ENCODE measurements at regions not wholly inside any gene's neighbourhood (a gene's known extent, or its start where the extent isn't known, plus 50 kb on each side); places are given as distances from the start of the nearest gene placed in this dataset.

- H3K79me2 ChIP-seq (ENCODE audit: insufficient read depth, low read length): no peaks in the 10 kb centered on the region
- H4K20me1 ChIP-seq (ENCODE audit: insufficient read depth, low read length, poor library complexity, severe bottlenecking): no peaks in the 10 kb centered on the region
- H3K27me3 ChIP-seq (ENCODE audit: insufficient read depth, low read length, poor library complexity, severe bottlenecking): no peaks in the 10 kb centered on the region
- no peaks in the 10 kb centered on the region for H3K9me3 ChIP-seq (ENCODE audit: insufficient read depth, low read depth, low read length)
- H3K4me2 ChIP-seq (ENCODE audit: low read depth, low read length, poor library complexity, severe bottlenecking): no peak overlapping the region
- no peak overlapping the region for H3K4me3 ChIP-seq (ENCODE audit: low read length, poor library complexity, severe bottlenecking)
- no peaks in the 10 kb centered on the region for H3K4me1 ChIP-seq (ENCODE audit: insufficient read depth, low read length, poor library complexity, severe bottlenecking)
- H3K9ac ChIP-seq (ENCODE audit: low read depth, low read length, poor library complexity, severe bottlenecking): no peak overlapping the region
- H3K36me3 ChIP-seq (ENCODE audit: insufficient read depth, low read length): no peaks in the 10 kb centered on the region
- TF ChIP-seq, protein P1, sequence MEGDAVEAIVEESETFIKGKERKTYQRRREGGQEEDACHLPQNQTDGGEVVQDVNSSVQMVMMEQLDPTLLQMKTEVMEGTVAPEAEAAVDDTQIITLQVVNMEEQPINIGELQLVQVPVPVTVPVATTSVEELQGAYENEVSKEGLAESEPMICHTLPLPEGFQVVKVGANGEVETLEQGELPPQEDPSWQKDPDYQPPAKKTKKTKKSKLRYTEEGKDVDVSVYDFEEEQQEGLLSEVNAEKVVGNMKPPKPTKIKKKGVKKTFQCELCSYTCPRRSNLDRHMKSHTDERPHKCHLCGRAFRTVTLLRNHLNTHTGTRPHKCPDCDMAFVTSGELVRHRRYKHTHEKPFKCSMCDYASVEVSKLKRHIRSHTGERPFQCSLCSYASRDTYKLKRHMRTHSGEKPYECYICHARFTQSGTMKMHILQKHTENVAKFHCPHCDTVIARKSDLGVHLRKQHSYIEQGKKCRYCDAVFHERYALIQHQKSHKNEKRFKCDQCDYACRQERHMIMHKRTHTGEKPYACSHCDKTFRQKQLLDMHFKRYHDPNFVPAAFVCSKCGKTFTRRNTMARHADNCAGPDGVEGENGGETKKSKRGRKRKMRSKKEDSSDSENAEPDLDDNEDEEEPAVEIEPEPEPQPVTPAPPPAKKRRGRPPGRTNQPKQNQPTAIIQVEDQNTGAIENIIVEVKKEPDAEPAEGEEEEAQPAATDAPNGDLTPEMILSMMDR (conservative IDR thresholded peaks at IDR 0.05; ENCODE audit: low read length): no peak
- TF ChIP-seq EZH2phosphoT487 (IDR thresholded peaks at IDR 0.05; ENCODE audit: borderline replicate concordance): no peak
- no peak overlapping the region for H2AFZ ChIP-seq (ENCODE audit: low read length)
- no peaks in the 10 kb centered on the region for H3F3A ChIP-seq (ENCODE audit: low read depth)
- no peaks in the 10 kb centered on the region for H3K9me2 ChIP-seq (replicated peaks; ENCODE audit: low read depth, low read length)
Observed at GRCh38 chr2:207254591-207255464, 89.1 kb upstream of the KLF7 start.

DNA sequence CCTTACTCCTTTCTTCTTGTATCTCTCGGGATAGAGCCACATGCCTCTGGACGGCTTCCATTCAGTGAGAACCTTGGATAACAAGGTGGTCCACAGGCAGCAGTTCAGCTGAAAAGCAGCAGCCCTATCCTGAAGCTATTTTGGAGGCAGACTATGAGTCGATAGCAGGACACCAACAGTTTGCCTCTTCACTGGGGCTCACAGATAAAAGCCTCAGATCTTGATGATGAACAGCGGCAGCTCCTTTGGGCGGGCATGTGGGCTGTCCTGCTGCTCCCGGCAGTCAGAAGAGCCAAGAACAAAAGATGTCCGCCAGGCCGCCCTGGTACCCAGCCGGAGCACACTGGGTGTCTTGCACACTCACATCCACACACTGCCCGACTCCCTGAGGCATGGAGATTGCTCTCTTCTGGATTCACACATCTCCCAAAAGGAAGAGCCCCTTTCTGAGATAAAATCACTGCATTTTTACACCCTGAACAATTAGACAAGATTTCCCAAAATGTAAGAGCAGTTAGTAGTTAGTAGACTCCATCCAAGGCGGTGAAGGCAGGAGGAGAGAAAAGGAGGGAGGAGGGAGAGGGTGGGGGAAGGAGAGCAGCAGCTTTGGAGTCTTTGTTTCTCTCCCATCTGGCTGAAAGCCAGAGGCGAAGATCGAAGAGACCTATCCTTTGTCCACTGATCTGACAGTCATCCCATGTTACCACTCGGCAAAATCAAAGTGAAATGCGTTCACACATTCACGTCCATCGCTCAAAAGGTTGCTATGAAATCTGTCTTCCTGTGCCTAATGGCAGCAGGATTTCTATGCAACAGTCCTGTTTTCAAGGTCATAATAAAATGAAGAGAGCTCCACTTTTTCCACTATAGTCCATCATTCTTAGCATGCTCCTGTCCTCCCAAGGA is 90.1 kb upstream of the KLF7 start:
- H3K9ac ChIP-seq (ENCODE audit: low read depth, low read length, poor library complexity, severe bottlenecking): no peak overlapping the region
- no peaks in the 10 kb centered on the region for H4K20me1 ChIP-seq (ENCODE audit: insufficient read depth, low read length, poor library complexity, severe bottlenecking)
- no peak for TF ChIP-seq EZH2phosphoT487 (IDR thresholded peaks at IDR 0.05; ENCODE audit: borderline replicate concordance)
- TF ChIP-seq, protein P1 (conservative IDR thresholded peaks at IDR 0.05; ENCODE audit: low read length): no peak
- no peaks in the 10 kb centered on the region for H3K79me2 ChIP-seq (ENCODE audit: insufficient read depth, low read length)
- H3K4me1 ChIP-seq (ENCODE audit: insufficient read depth, low read length, poor library complexity, severe bottlenecking): no peaks in the 10 kb centered on the region
- no peak overlapping the region for H3K4me3 ChIP-seq (ENCODE audit: low read length, poor library complexity, severe bottlenecking)
- H3F3A ChIP-seq (ENCODE audit: low read depth): no peaks in the 10 kb centered on the region
- H3K4me2 ChIP-seq (ENCODE audit: low read depth, low read length, poor library complexity, severe bottlenecking): no peak overlapping the region
- H2AFZ ChIP-seq (ENCODE audit: low read length): no peak overlapping the region
- no peaks in the 10 kb centered on the region for H3K36me3 ChIP-seq (ENCODE audit: insufficient read depth, low read length)
- no peaks in the 10 kb centered on the region for H3K27me3 ChIP-seq (ENCODE audit: insufficient read depth, low read length, poor library complexity, severe bottlenecking)
- H3K9me3 ChIP-seq (ENCODE audit: insufficient read depth, low read depth, low read length): no peaks in the 10 kb centered on the region
- H3K9me2 ChIP-seq (replicated peaks; ENCODE audit: low read depth, low read length): no peaks in the 10 kb centered on the region

- H3K9me2 ChIP-seq (replicated peaks; ENCODE audit: low read depth, low read length): no peaks in the 10 kb centered on the region
- H3F3A ChIP-seq (ENCODE audit: low read depth): no peaks in the 10 kb centered on the region
- no peaks in the 10 kb centered on the region for H3K36me3 ChIP-seq (ENCODE audit: insufficient read depth, low read length)
- H3K4me2 ChIP-seq (ENCODE audit: low read depth, low read length, poor library complexity, severe bottlenecking): no peak overlapping the region
- H3K9me3 ChIP-seq (ENCODE audit: insufficient read depth, low read depth, low read length): no peaks in the 10 kb centered on the region
- no peaks in the 10 kb centered on the region for H4K20me1 ChIP-seq (ENCODE audit: insufficient read depth, low read length, poor library complexity, severe bottlenecking)
- TF ChIP-seq, protein P1 (conservative IDR thresholded peaks at IDR 0.05; ENCODE audit: low read length): no peak
- no peak for TF ChIP-seq EZH2phosphoT487 (IDR thresholded peaks at IDR 0.05; ENCODE audit: borderline replicate concordance)
- H3K9ac ChIP-seq (ENCODE audit: low read depth, low read length, poor library complexity, severe bottlenecking): no peak overlapping the region
- no peaks in the 10 kb centered on the region for H3K79me2 ChIP-seq (ENCODE audit: insufficient read depth, low read length)
- no peak overlapping the region for H2AFZ ChIP-seq (ENCODE audit: low read length)
- H3K27me3 ChIP-seq (ENCODE audit: insufficient read depth, low read length, poor library complexity, severe bottlenecking): no peaks in the 10 kb centered on the region
- H3K4me1 ChIP-seq (ENCODE audit: insufficient read depth, low read length, poor library complexity, severe bottlenecking): no peaks in the 10 kb centered on the region
- no peak overlapping the region for H3K4me3 ChIP-seq (ENCODE audit: low read length, poor library complexity, severe bottlenecking)
Observed at GRCh38 chr2:207256476-207257207, 90.9 kb upstream of the KLF7 start.

Data from Loucy (cell line).